ENCODE measurements at regions not wholly inside any gene's neighbourhood (a gene's known extent, or its start where the extent isn't known, plus 50 kb on each side); places are given as distances from the start of the nearest gene placed in this dataset.

GRCh38 chr10:3339531-3339950 lies 167.0 kb upstream of the PITRM1 start:
- TF ChIP-seq CTCF (IDR thresholded peaks at IDR 0.05) (no peak), ZFX (IDR thresholded peaks at IDR 0.05; ENCODE audit: borderline replicate concordance) (no peak)

All from 22Rv1 (cell line).